ENCODE measurements at regions not wholly inside any gene's neighbourhood (a gene's known extent, or its start where the extent isn't known, plus 50 kb on each side); places are given as distances from the start of the nearest gene placed in this dataset.
A peak's percentile ranks its signal among the peaks of the same experiment; 100 is the strongest.

GRCh38 chr6:14472255-14472985 is 354.8 kb downstream of the CD83 start:
- Histone ChIP-seq H3K27me3 (no peaks in the 10 kb centered on the region), H3K4me1 (peaks cover 0 to 22% of the 10 kb centered on the region in 2 donors), H3K27ac (peak overlapping the region in 1 of 2 donors; percentile 12), H3K9me3 (no peaks in the 10 kb centered on the region), H3K36me3 (no peaks in the 10 kb centered on the region), H3K4me3 (no peak overlapping the region)
- no peak for DNase-seq (ENCODE audit: low spot score)
- TF ChIP-seq, protein P1, sequence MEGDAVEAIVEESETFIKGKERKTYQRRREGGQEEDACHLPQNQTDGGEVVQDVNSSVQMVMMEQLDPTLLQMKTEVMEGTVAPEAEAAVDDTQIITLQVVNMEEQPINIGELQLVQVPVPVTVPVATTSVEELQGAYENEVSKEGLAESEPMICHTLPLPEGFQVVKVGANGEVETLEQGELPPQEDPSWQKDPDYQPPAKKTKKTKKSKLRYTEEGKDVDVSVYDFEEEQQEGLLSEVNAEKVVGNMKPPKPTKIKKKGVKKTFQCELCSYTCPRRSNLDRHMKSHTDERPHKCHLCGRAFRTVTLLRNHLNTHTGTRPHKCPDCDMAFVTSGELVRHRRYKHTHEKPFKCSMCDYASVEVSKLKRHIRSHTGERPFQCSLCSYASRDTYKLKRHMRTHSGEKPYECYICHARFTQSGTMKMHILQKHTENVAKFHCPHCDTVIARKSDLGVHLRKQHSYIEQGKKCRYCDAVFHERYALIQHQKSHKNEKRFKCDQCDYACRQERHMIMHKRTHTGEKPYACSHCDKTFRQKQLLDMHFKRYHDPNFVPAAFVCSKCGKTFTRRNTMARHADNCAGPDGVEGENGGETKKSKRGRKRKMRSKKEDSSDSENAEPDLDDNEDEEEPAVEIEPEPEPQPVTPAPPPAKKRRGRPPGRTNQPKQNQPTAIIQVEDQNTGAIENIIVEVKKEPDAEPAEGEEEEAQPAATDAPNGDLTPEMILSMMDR (IDR thresholded peaks at IDR 0.05): no peak

GRCh38 chr6:14472986-14473337 is 355.4 kb downstream of the CD83 start:
- no peaks in the 10 kb centered on the region for H3K36me3 ChIP-seq
- no peaks in the 10 kb centered on the region for H3K9me3 ChIP-seq
- no peak for DNase-seq (ENCODE audit: low spot score)
- TF ChIP-seq, protein P1 (IDR thresholded peaks at IDR 0.05): no peak
- H3K27me3 ChIP-seq: no peaks in the 10 kb centered on the region
- peaks cover 0 to 28% of the 10 kb centered on the region in 2 donors for H3K4me1 ChIP-seq
- H3K4me3 ChIP-seq: no peak overlapping the region
- H3K27ac ChIP-seq: peak overlapping the region in 1 of 2 donors; percentile 12

DNA sequence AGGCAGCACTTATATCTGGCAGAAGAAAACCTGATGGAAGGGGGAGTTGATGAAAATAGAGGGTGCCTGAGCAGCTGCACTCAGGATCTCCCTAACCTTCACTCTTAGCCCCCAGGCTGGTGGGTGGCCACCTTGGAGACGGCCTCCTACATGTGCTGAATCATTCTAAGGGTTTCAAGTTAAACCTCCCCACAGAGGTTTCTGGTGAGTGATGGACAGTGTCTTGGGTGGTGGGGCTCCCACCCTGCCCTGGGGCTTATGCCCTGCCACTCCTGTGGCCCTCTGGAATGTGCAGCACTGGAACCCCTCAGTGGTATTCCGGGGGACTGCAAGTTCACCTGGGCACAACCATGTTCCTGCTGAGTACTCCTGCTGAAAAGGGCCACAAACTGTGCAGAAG is 357.2 kb downstream of the CD83 start:
- no peak for DNase-seq (ENCODE audit: low spot score)
- no peak overlapping the region for H3K27ac ChIP-seq
- TF ChIP-seq, protein P1 (IDR thresholded peaks at IDR 0.05): no peak
- H3K9me3 ChIP-seq: no peaks in the 10 kb centered on the region
- no peaks in the 10 kb centered on the region for H3K27me3 ChIP-seq
- H3K4me1 ChIP-seq: peaks cover 0 to 30% of the 10 kb centered on the region in 2 donors
- H3K4me3 ChIP-seq: no peak overlapping the region
- H3K36me3 ChIP-seq: no peaks in the 10 kb centered on the region

GRCh38 chr6:14475306-14475705 is 357.7 kb downstream of the CD83 start:
- Histone ChIP-seq H3K36me3 (no peaks in the 10 kb centered on the region), H3K9me3 (no peaks in the 10 kb centered on the region), H3K27ac (no peak overlapping the region), H3K4me1 (peaks cover 0 to 30% of the 10 kb centered on the region in 2 donors), H3K4me3 (no peak overlapping the region), H3K27me3 (no peaks in the 10 kb centered on the region)
- TF ChIP-seq, protein P1 (IDR thresholded peaks at IDR 0.05): no peak
- DNase-seq (ENCODE audit: low spot score): no peak

DNA sequence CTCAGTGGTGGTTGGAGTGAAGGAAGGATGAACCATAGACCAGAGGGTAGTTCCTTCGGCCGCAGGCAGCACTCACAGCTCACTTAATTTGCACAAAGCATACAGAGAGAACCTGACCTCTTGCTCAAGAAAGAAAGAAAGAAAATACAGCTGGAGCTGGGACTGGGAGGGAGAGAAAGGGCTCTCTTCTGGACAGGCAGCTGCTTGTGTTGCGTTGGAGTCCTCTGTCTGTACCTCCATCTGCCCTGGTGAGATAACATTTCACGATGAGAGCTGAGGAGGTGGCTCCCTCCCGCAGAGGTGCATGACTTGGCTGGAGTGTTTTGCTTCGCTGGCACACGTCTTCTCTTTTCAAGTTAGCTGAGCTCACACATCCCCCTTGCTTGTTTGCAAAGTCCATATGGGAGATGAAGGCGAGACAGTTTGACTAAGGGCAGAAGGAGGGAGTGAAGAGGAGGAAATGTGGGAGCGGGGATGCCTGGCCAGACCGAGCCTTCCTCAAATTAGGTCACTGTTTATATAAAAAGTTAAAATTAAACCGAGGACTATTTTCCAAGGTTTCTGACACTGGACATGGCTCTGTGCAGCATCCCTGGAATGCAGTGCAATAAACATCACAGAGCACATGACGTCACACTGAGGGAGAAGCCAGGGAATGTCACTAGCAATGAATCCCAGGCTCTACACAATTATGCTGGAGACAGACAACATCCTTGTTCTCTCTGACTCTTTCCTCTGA is 359.4 kb downstream of the CD83 start:
- H3K27me3 ChIP-seq: no peaks in the 10 kb centered on the region
- H3K36me3 ChIP-seq: no peaks in the 10 kb centered on the region
- H3K9me3 ChIP-seq: no peaks in the 10 kb centered on the region
- peaks cover 0 to 30% of the 10 kb centered on the region in 2 donors for H3K4me1 ChIP-seq
- TF ChIP-seq, protein P1 (IDR thresholded peaks at IDR 0.05): no peak
- H3K4me3 ChIP-seq: no peak overlapping the region
- DNase-seq (ENCODE audit: low spot score): no peak
- peak overlapping the region; percentile 57 to 71 for H3K27ac ChIP-seq

Measured in right atrium auricular region (tissue), 2 donors.